Limb (tissue), 2 donors: ENCODE measurements at regions not wholly inside any gene's neighbourhood (a gene's known extent, or its start where the extent isn't known, plus 50 kb on each side); places are given as distances from the start of the nearest gene placed in this dataset.
"Not testable (repeated sequence)": the region's sequence is repeated elsewhere in the genome, so short reads cannot be mapped to it uniquely, and the experiment has no call there.

Experiments
- DNase-seq, 2 donors: peaks; one replicate each; pipeline ENCODE4 v3.0.0-alpha.2; 2016; ENCODE audit errors: extremely low spot score in 2 of 2

DNA sequence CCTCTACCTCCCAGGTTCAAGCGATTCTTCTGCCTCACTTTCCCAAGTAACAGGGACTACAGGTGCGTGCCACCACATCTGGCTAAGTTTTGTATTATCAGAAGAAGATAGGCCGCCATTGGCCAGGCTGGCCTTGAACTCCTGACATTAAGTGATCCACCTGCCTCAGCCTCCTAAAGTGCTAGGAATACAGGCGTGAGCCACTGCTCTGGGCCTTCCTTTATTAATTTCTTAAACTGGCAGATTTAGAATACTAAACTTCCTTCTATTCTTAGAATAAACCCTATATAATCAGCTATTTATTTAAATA lies 86.6 kb downstream of the HFE start:
- no peak for DNase-seq

DNA sequence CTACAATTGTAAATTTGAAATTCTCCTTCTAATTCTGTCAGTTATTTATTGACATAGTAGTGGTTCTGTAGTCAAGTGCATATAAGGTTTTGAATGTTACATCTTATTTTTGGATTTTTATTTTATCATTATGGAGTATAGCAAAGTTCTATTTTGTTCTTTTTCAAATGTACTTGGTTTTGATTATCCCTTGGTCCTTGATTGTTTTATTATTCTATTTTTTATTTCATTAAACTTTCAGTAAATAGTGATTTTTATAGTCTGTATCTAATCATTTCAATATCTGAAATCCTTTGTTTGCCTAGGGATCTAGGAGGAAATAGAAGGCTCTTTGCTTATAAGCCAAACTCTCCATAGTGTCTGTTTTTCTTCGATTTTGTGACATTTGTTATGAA lies 87.8 kb downstream of the HFE start:
- no peak for DNase-seq

DNA sequence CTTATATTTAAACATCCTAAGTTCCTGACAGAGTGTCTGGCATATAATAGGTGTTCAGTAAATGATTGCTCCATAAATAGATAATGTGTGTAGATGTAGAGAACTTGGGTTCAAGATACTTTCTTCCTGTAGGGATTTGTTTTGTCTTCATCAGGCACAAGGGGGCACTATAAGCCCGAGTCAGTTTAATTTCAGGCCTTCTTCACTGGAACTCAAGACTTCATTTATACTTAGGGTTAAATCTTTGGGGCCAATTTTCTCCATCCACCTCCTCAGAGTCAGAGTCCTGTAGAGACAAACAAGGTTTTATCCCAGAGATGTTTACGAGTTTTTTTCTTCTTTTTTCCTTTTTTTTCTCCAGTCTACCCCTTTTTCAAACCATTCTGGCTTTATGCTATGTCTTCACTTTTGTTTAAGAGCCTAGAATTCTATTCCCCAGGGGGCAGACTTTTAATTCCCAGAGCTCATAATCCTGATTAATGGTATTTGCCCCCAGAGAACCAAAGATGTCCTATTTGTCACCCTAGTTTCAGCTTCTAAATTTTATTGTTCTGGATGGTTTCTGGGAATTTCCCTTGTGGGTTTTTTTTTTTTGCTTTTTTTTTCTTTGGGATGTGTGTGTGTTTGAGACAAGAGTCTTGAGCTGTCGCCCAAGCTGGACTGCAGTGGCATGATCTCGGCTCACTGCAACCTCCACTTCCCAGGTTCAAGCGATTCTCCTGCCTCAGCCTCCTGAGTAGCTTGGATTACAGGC lies 88.4 kb downstream of the HFE start:
- DNase-seq: peak in 1 of 2 donors; percentile 53

DNA sequence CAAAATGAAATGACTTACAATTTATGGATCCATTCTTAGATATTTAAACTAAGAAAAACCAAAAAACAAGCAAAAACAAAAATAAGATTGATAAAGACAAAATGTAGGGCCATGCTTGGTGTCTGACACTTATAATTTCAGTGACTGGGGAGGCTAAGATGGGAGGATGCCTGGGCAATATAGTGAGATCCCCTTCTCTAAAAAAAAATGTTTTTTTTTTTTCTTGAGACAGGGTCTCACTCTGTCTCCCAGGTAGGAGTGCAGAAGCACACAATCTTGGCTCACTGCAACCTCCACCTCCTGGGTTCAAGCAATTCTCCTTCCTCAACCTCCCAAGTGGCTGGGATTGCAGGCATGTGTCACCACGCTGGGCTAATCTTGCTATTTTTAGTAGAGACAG lies 92.4 kb downstream of the HFE start:
- no peak for DNase-seq

DNA sequence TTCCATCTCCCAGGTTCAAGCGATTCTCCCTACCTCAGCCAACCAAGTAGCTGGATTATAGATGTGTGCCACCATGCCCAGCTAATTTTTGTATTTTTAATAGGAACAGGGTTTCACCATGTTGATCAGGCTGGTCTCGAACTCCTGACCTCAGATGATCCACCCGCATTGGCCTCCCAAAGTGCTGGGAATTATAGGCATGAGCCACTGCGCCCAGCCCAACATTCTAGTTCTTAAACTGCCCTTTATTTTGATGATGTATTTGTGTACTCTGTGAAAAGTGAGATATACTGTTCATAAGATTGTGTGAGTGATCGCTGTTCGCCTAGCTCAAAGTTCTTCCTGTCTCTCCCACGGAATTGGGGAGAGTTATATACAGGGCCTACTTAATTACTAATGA lies 93.1 kb downstream of the HFE start:
- no peak for DNase-seq

DNA sequence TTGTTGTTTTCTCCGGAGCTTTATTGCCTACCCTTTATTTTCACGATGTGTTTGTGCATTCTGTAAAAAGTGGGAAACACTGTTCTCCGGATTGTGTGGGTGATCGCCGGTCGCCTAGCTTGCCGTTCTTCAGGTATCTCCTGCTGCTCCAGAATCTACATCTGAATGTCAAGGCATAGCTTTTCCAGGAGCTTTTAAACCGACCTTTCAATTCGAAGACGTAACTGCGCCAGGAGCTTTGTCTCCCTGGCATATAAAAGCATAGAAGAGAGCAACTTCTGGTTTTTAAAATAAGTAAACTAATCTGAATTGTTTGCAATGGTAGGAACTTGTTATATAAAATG lies 96.0 kb downstream of the HFE start:
- DNase-seq: peak in 1 of 2 donors; percentile 58

DNA sequence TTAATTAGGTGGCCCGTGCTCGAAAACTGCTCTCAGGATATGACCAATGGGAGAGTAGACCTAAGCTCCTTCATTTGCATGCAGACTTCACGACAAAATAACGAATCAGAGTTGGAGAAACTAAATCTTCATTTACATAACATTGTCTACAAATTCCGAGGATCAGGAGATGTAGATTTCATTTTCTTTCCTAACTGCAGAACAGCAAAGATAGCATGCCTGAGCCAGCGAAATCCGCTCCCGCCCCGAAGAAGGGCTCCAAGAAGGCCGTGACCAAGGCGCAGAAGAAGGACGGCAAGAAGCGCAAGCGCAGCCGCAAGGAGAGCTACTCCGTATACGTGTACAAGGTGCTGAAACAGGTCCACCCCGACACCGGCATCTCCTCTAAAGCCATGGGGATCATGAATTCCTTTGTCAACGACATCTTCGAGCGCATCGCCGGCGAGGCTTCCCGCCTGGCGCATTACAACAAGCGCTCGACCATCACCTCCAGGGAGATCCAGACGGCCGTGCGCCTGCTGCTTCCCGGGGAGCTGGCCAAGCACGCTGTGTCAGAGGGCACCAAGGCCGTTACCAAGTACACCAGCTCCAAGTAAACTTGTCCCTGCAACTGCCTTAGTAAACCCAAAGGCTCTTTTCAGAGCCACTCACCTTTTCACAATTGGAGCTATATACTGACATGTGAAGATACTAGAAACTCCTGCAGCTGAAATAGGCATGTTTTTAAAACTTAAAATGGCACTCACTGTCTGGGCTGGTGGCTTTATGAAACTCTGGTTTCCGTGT lies 96.5 kb downstream of the HFE start:
- DNase-seq: peak; percentile 83 to 94

DNA sequence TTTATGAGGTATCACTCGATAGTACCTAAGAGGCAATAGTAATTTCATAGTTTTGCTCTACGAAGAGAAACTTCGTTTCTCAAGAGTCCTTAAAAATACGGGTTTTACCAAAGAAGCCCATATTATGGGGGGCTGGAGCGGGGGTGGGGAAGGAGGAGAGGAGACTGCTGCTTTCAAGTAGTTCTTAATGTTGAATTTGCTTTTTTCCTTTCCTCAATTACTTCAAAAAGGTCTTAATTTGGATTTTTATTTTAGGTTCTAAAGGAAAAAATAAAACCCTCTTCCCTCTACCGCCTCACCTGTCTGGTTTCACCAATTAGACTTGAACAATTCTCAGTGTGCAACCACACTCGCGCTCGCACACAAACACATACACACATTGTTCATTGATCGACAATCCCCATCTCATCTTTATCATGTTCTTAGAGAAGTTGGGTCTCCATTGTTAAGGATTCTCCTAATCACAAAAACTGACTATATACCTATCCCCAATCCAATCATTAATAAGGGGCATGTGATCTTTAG lies 97.2 kb downstream of the HFE start:
- no peak for DNase-seq

DNA sequence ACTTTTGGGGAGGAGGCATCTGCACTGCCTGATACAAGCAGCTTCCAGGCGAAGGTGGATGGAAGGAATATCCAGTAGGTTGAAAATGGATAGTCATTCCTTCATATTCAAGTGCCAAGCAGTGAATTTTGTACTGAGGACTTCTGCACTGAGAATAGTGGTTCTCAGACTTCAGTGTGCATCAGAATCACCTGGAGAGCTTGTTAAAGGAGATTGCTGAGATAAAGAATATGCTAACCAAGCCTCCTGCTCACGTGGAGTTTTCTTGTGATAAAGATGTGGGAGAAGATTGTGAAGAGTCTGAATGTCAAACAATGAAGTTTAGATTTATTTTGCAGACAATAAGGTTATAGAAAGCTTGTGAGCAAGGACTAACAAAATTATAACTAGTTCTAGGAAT lies 97.8 kb downstream of the HFE start:
- DNase-seq: no peak

DNA sequence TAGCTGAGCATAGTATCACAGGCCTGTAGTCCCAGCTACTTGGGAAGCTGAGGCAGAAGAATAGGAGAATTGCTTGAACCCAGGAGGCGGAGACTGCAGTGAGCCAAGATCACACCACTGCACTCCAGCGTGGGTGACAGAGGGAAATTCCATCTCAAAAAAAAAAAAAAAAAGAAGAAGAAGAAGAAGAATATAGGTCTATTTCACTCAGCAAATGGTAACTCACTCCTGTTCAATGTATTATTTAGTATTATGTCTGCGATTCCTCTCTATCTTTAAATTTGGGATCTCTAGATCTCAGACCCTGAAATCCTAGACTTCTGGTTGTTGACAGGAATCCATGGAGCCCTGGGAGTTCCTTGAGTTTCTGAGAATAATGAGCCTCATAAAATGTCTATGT lies 98.6 kb downstream of the HFE start:
- no peak for DNase-seq

DNA sequence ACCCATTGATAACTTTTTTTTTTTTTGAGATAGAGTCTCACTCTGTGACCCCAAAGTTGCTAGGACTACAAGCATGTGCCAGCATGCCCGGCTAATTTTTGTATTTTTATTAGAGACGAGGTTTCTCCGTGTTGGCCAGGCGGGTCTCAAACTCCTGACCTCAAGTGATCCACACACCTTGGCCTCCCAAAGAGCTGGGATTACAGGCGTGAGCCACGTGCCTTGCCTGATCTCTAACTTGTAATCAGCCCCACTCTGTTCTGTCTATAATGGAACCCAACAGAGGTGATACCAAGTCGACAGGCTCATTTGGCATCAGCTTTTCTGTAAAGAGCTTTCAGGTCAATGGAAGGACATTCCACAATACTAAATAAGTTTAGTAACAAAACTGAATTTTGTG lies 99.4 kb downstream of the HFE start:
- no peak for DNase-seq

DNA sequence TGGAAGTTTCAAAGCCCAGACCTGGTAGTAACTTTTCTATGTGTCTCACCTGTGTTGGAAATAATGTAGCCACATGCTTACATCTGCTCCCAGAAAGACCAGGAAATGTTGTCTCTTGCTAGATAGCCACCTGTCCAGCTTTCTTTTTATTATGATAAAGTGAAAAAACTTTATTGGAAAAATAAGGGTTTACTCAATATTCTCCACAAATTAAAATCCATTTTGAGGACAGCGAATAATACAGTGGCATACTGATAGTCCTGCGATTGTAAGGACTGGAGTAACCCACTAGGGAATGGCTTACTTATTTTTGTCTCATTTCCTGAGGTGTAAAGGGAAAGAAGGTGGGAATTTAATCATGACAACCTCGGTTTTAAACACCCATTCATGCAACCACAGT lies 100.1 kb downstream of the HFE start:
- no peak for DNase-seq

DNA sequence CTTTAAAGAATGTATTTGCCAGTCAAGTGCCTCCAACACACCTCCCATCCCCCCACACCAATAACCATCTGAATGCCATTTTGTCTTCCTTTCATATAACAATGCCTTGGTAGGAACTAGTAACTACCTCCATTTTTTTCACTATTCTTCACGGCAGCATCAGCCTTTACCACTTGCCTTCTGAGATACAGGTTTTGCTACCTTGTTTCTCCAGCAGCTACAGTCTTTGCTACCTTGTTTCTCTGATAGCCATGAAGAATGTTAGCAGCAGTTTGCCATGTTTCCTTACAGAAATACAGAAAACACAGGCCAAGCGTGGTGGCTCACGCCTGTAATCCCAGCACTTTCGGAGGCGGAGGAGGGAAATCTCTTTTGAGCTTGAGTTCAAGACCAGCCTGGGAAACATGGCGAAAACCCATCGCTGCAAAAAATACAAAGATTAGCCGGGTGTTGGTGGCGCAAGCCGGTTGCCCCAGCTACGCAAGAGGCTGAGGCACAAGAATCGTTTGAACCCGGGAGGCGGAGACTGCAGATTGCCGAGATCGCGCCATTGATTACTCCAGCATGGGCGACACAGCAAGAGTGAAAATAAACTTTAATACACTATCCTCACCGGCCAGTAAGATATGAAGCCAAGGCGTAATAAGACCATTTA lies 100.9 kb downstream of the HFE start:
- DNase-seq: peak in 1 of 2 donors; percentile 53

DNA sequence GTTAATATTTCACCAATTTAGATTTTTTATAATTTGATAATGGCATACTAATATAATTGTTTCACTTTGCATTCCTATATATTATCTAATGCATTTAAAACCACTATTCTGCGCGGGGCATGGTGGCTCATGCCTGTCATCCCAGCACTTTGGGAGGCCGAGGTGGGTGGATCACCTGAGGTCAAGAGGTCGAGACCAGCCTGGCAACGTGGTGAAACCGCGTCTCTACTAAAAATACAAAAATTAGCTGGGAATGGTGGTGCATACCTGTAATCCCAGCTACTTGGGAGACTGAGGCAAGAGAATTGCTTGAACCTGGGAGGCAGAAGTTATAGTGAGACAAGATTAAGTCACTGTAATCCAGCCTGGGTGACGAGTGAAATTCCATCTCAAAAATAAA lies 104.3 kb downstream of the HFE start:
- DNase-seq: not testable (repeated sequence)

DNA sequence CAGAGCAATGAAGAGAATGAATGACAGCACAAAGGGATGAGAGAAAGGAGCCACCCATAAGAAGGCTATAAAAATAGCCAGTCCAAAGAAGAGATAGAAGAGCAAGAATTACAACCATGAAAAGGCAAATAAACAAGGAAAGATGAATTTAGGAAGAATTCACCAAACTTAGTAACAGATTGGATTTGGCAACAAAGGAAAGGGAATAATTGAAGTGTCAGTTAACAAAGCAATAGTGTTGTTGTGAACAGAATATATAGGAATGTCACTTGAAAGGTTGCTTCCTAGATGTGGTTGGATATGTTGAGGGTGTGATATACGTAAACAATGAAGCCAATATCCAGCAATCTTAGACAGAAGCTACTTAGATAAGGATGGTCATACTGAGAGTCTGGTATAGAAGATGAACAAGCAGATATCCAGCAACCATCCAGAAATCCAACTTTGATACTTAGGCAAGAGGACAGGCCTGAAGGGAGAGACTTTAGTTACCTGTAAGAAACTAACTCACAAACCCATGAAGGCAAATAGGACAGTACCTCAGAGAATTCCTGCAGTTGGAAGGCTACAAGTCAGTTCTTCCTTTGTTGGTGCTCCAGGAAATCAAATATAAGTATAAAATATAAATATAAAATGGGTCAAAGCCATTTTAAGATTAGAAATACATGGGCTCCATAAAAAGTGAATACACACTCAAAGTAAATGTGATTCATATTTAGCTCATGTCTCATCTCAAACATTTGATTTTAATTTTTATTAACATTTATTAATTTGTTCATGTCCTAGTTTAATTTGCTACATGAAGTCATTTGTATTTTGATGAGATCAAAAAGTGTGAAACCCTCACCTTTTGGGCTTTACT lies 106.5 kb downstream of the HFE start:
- DNase-seq: no peak

DNA sequence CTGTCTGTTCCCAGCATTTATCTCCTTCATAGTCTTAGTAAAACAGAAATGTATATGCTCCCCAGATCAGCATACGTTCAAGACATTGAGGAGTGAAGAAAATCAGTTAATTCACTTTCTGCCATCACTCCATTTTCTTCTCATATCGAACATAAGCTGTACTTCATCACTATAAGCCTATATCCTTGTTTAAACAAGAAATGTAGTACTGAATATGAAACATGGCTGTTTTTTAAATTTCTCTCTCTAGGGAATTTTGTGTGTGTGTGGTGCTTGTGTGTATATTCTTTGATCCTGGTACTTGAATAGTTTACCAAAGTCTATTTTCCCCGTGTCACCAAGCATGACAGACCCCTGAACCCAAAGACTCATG lies 107.1 kb downstream of the HFE start:
- DNase-seq: no peak

DNA sequence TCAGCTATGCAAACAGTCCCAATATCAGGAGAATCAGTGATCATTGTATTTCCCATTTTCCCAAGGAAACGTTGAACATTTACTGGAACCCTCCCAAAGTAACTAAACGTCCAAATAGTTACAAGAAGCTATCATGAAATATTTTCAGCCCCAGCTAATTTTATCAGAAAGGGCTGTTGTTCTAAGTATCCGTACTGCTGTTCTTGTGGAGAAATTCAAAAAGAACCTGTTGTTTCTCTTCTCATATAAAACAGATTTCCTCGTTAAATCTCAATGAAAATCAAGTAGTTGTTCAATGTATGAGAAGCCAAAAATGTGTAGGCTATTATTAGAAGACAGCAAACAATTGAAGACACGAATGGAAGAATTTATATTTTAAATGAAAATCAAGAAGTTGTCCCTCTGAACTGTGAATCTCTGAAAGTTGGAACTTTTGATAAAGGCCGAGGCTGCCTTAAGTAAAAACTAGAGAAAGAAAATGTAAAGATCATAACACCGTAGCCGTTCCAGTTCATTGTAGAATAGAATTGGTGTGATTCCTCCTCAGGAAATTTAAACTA lies 107.7 kb downstream of the HFE start:
- no peak for DNase-seq

DNA sequence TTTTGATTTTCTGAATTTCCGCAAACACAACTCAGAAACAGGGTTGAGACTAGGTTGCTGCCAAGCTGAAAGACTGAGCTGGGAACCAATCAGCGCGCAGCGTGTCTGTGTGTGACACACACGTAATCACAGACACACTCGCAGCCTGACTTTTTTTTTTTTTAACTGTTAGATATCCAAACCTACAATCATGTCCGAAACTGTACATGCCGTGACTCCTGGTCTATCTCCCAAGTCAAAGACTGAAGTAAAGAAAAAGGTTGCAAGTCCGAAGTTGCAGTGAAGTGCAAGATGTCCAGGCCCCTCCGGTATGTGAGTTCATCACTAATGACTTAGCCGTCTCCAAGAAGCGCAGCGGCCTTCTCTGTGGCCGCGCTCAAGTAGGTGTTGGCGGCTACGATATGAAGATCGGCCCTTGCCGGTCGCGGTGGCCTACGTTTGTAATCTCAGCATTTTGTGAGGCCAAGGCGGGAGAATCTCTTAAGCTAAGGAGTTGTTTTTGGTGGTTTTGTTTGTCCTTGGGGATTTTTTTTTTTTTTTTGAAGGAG lies 108.2 kb downstream of the HFE start:
- DNase-seq: peak; percentile 82 to 92

DNA sequence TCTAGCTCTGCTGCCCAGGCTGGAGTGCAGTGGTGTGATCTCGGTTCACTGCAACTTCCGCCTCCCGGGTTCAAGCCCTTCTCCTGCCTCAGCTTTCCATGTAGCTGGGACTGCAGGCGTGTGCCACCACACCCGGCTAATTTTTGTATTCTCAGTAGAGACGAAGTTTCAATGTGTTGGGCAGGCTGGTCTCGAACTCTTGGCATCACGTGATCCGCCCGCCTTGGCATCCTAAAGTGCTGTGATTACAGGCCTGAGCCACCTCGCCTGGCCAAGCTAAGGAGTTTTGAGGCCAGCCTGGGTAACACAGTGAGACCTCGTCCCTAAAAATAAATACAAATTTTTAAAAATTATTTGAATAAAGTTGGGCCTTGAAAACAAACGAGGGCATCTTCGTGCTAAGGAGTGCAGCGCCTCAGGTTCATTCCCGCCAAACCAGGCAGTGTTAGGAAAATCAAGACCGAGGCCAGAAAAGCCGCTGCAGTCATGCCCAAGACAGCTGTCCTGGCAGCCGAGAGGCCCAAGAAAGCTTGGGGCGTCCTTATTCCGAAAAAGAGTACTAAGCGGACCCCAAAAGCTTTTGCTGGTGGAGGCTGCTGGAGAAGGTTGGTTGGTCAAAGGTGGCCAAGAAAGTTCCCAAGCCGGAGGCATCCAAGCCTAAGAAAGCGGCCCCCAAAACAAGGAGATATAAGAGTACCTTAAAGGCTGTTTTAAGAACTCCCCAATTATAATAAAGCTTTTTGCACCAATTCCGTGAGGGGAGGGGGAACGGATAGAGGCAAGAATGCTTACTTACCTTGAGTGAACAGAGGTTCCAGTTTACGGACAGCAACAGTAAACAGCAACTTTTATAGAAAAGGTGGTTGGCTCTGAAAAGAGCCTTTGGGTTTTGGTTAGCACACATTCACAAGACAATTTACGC lies 109.0 kb downstream of the HFE start:
- DNase-seq: no peak
